Ovary (tissue), 3 donors: ENCODE measurements at regions not wholly inside any gene's neighbourhood (a gene's known extent, or its start where the extent isn't known, plus 50 kb on each side); places are given as distances from the start of the nearest gene placed in this dataset.

Source experiments
- CTCF ChIP-seq, 3 donors: fragments of 450-650 bp in 2 of 3; fragments of 200-600 bp in 1 of 3; IDR thresholded peaks; one replicate each; pipeline versions ENCODE4 v1.5.1 to v1.8.0; 2016 to 2022; ENCODE audit warnings: antibody characterized with exemption in 3 of 3, mild to moderate bottlenecking in 1 of 3
- EP300 ChIP-seq: sonication (generic); formaldehyde crosslinking; IDR thresholded peaks from one replicate; pipeline ENCODE4 v1.6.1; 2017; ENCODE audit warnings: antibody characterized with exemption
- donor health status: DM: no; HTN: no; CAD: no.

- TF ChIP-seq CTCF (IDR thresholded peaks at IDR 0.05) = no peak
- TF ChIP-seq EP300 = no peak
Measured at GRCh38 chr2:14388724-14389123, 243.8 kb upstream of the LRATD1 start.
